H1 (cell line): ENCODE measurements at regions not wholly inside any gene's neighbourhood (a gene's known extent, or its start where the extent isn't known, plus 50 kb on each side); places are given as distances from the start of the nearest gene placed in this dataset.

Experiments used
- CTCF ChIA-PET: fragments of 300-600 bp; sonication (Branson Sonifier 250); formaldehyde crosslinking; loops from one replicate; lab custom pipeline; 2021; ENCODE audit not compliant: partially characterized antibody; lab: Charles Lee
- POLR2A ChIA-PET: fragments of 300-600 bp; sonication (Branson Sonifier 250); formaldehyde crosslinking; loops from one replicate; lab custom pipeline; 2021; ENCODE audit warnings: inconsistent platforms; ENCODE audit not compliant: partially characterized antibody; lab: Charles Lee
- DNase-seq, 2 experiments: peaks; one replicate each; pipeline versions ENCODE4 v3.0.0 to v3.0.0-alpha.2; 2010 to 2022; ENCODE audit warnings: low spot score in 2 of 2, low read depth in 1 of 2, mixed read lengths in 1 of 2
- FAIRE-seq: peaks from 2 replicates; lab custom pipeline; 2011; peaks lifted over from hg19 to GRCh38; lab: Jason Lieb, UNC
- H2AFZ ChIP-seq: 2 replicates; pipeline ENCODE4 v1.8.1; 2012; ENCODE audit warnings: low read length, inconsistent platforms
- H2AK5ac ChIP-seq: 2 replicates; pipeline ENCODE4 v1.6.1; 2013; ENCODE audit warnings: low read depth, low read length
- H2BK120ac ChIP-seq: replicated peaks from 2 replicates; pipeline ENCODE3; 2013; ENCODE audit warnings: low read depth, low read length, inconsistent platforms
- H2BK12ac ChIP-seq: 2 replicates; pipeline ENCODE4 v1.6.1; 2013; ENCODE audit warnings: low read depth, low read length
- H2BK15ac ChIP-seq: 2 replicates; pipeline ENCODE4 v1.6.1; 2013; ENCODE audit warnings: low read length
- H2BK20ac ChIP-seq: 2 replicates; pipeline ENCODE4 v1.6.1; 2013; ENCODE audit warnings: low read length
- H2BK5ac ChIP-seq: 2 replicates; pipeline ENCODE4 v1.6.1; 2013; ENCODE audit warnings: low read depth, low read length
- H3K14ac ChIP-seq: 2 replicates; pipeline ENCODE4 v1.6.1; 2013; ENCODE audit warnings: inconsistent platforms; ENCODE audit not compliant: insufficient read length
- H3K18ac ChIP-seq: 2 replicates; pipeline ENCODE4 v1.6.1; 2013; ENCODE audit warnings: low read length; ENCODE audit errors: extremely low read depth
- H3K23ac ChIP-seq: 2 replicates; pipeline ENCODE4 v1.6.1; 2013; ENCODE audit warnings: inconsistent platforms; ENCODE audit not compliant: insufficient read length
- H3K23me2 ChIP-seq: 2 replicates; pipeline ENCODE4 v1.6.1; 2013; ENCODE audit warnings: low read depth, low read length
- H3K27ac ChIP-seq: 2 replicates; pipeline ENCODE4 v1.6.1; 2011; ENCODE audit warnings: low read depth, low read length, inconsistent platforms
- H3K27me3 ChIP-seq, 4 experiments: replicated peaks in 1 of 4; 1 replicate in 1 of 4; 2 replicates in 3 of 4; pipeline versions ENCODE4 v1.6.1 to v1.8.1; 2011 to 2013; ENCODE audit warnings: low read length in 3 of 4, mild to moderate bottlenecking in 3 of 4, inconsistent platforms in 2 of 4, mixed read lengths in 2 of 4, moderate library complexity in 1 of 4; ENCODE audit not compliant: control insufficient read depth in 3 of 4, insufficient read depth in 3 of 4; ENCODE audit errors: extremely low read depth in 1 of 4
- H3K36me3 ChIP-seq, 4 experiments: 2 replicates each; pipeline versions ENCODE4 v1.6.1 to v1.8.1; 2011 to 2013; ENCODE audit warnings: mild to moderate bottlenecking in 4 of 4, low read length in 3 of 4, moderate library complexity in 2 of 4, control low read depth in 1 of 4, inconsistent platforms in 1 of 4; ENCODE audit not compliant: insufficient read depth in 4 of 4, control insufficient read depth in 2 of 4
- H3K4ac ChIP-seq: replicated peaks from 2 replicates; pipeline ENCODE3; 2013; ENCODE audit warnings: low read length, low read depth, mixed read lengths, inconsistent platforms; ENCODE audit not compliant: insufficient read length
- H3K4me1 ChIP-seq, 4 experiments: replicated peaks in 1 of 4; 1 replicate in 1 of 4; 2 replicates in 3 of 4; pipeline versions ENCODE4 v1.6.1 to v1.8.1; 2011 to 2013; ENCODE audit warnings: low read length in 3 of 4, inconsistent platforms in 2 of 4, mixed read lengths in 1 of 4; ENCODE audit not compliant: insufficient read depth in 4 of 4, control insufficient read depth in 3 of 4
- H3K4me2 ChIP-seq, 2 experiments: 2 replicates each; pipeline versions ENCODE4 v1.6.1 to v1.8.1; 2011 to 2013; ENCODE audit warnings: low read depth in 2 of 2, low read length in 2 of 2, control low read depth in 1 of 2, inconsistent platforms in 1 of 2, mild to moderate bottlenecking in 1 of 2; ENCODE audit not compliant: insufficient read depth in 1 of 2
- H3K4me3 ChIP-seq, 4 experiments: fragments of 200-600, 300-600 bp in 1 of 4; sonication (generic), shearing (Covaris generic), sonication (Bioruptor Twin) in 1 of 4; 2 replicates each; pipeline versions ENCODE4 v1.5.1 to v1.8.1; 2011 to 2016; ENCODE audit warnings: low read length in 4 of 4, low read depth in 3 of 4, control low read depth in 2 of 4, inconsistent platforms in 2 of 4, mild to moderate bottlenecking in 2 of 4, mixed read lengths in 1 of 4, moderate library complexity in 1 of 4; ENCODE audit not compliant: insufficient read depth in 2 of 4; ENCODE audit errors: extremely low read depth in 1 of 4
- H3K56ac ChIP-seq: replicated peaks from 2 replicates; pipeline ENCODE3; 2013; ENCODE audit warnings: low read depth, mild to moderate bottlenecking, mixed read lengths, low read length, inconsistent platforms; ENCODE audit not compliant: insufficient read length
- H3K79me1 ChIP-seq: 2 replicates; pipeline ENCODE4 v1.6.1; 2013; ENCODE audit warnings: low read depth, low read length, control low read depth
- H3K79me2 ChIP-seq, 2 experiments: 2 replicates each; pipeline versions ENCODE4 v1.6.1 to v1.8.1; 2012 to 2013; ENCODE audit warnings: low read length in 2 of 2, mild to moderate bottlenecking in 2 of 2, inconsistent platforms in 1 of 2; ENCODE audit not compliant: insufficient read depth in 2 of 2, control insufficient read depth in 1 of 2
- H3K9ac ChIP-seq, 4 experiments: replicated peaks in 1 of 4; 1 replicate in 1 of 4; 2 replicates in 3 of 4; pipeline versions ENCODE4 v1.6.1 to v1.8.1; 2011 to 2013; ENCODE audit warnings: low read depth in 3 of 4, low read length in 3 of 4, control low read depth in 2 of 4, mild to moderate bottlenecking in 2 of 4, moderate library complexity in 2 of 4, inconsistent platforms in 1 of 4; ENCODE audit errors: extremely low read depth in 1 of 4
- H3K9me3 ChIP-seq, 2 experiments: 2 replicates each; pipeline versions ENCODE4 v1.6.1 to v1.8.1; 2012 to 2013; ENCODE audit warnings: mild to moderate bottlenecking in 2 of 2, moderate library complexity in 2 of 2, control low read depth in 1 of 2, inconsistent platforms in 1 of 2, low read depth in 1 of 2, low read length in 1 of 2, mixed read lengths in 1 of 2; ENCODE audit not compliant: insufficient read depth in 2 of 2
- H4K20me1 ChIP-seq, 2 experiments: replicated peaks in 1 of 2; 2 replicates each; pipeline versions ENCODE3 to v1.8.1; 2011 to 2013; ENCODE audit warnings: inconsistent platforms in 2 of 2, low read length in 2 of 2, mild to moderate bottlenecking in 1 of 2; ENCODE audit not compliant: insufficient read depth in 2 of 2, control insufficient read depth in 1 of 2
- H4K5ac ChIP-seq: 2 replicates; pipeline ENCODE4 v1.6.1; 2013; ENCODE audit warnings: low read length, low read depth, mixed read lengths, inconsistent platforms; ENCODE audit not compliant: insufficient read length
- H4K8ac ChIP-seq: 2 replicates; pipeline ENCODE4 v1.8.0; 2013; ENCODE audit warnings: mild to moderate bottlenecking, moderate library complexity, low read length, inconsistent platforms; ENCODE audit not compliant: insufficient read depth; ENCODE audit errors: extremely low read depth
- H4K91ac ChIP-seq: replicated peaks from 2 replicates; pipeline ENCODE3; 2013; ENCODE audit warnings: low read length, mixed read lengths, inconsistent platforms; ENCODE audit not compliant: insufficient read length
- JUND ChIP-seq: IDR thresholded peaks from 2 replicates; pipeline ENCODE4 v1.6.1; 2011; ENCODE audit warnings: mild to moderate bottlenecking, improper control_type of control experiment, low read length
- TEAD4 ChIP-seq: IDR thresholded peaks from 2 replicates; pipeline ENCODE4 v1.6.1; 2012; ENCODE audit warnings: low read depth, low read length, inconsistent platforms, mixed read lengths
- WGBS, 2 experiments: shearing (Covaris generic) in 1 of 2; methylation state at CpG; one replicate each; pipeline versions ENCODE4 v1.1.6 to v1.1.7; 2013 to 2015; ENCODE audit warnings: low lambda C conversion rate in 2 of 2, mixed read lengths in 2 of 2, inconsistent platforms in 1 of 2, low coverage in 1 of 2, missing lambda C conversion rate in 1 of 2; ENCODE audit not compliant: insufficient replicate concordance in 2 of 2, insufficient coverage in 1 of 2, insufficient read length in 1 of 2; ENCODE audit errors: extremely low coverage in 1 of 2, missing lambda C conversion rate in 1 of 2; 5-methylcytosine and 5-hydroxymethylcytosine counted together

DNA sequence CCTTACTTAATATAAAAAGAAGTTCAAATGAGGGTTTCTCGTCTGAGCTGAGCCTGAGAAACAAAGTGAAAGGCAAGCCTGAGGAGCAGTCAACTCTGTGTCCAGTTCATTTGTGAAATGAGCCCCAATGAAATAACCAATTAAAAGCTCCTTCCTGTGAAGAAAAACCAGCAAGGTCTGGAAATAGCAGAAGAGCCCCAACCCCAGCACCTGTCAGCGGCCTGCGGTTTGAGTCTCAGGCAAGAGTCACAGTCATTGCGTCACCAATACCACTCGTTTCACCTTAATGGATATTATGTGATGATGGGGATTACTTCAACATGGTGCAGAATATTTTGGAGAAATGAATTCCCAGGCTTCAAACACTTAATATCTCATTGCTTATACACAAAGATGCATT lies 211.3 kb upstream of the DPP6 start:
- Histone ChIP-seq H3K4me2 (no peak overlapping the region), H4K5ac (no peak overlapping the region), H2BK120ac (no peak overlapping the region), H3K18ac (no peak overlapping the region), H2BK15ac (no peak overlapping the region), H2BK20ac (no peak overlapping the region), H3K23me2 (no peaks in the 10 kb centered on the region), H3K36me3 (no peaks in the 10 kb centered on the region), H4K91ac (no peak overlapping the region), H3K56ac (no peak overlapping the region), H4K8ac (no peak overlapping the region), H3K27me3 (no peaks in the 10 kb centered on the region), H3K4ac (no peak overlapping the region), H3K23ac (no peak overlapping the region), H3K9me3 (peaks cover 19 to 42% of the 10 kb centered on the region in 2 experiments), H3K79me2 (no peaks in the 10 kb centered on the region), H3K27ac (no peak overlapping the region), H3K4me1 (no peaks in the 10 kb centered on the region), H3K79me1 (no peaks in the 10 kb centered on the region), H2AK5ac (no peak overlapping the region), H2BK12ac (no peak overlapping the region), H3K4me3 (no peak overlapping the region), H3K14ac (no peak overlapping the region), H2AFZ (no peak overlapping the region), H4K20me1 (no peaks in the 10 kb centered on the region), H2BK5ac (no peak overlapping the region), H3K9ac (no peak overlapping the region)
- no peak for DNase-seq
- ChIA-PET POLR2A (no interaction called here), CTCF (interaction anchor here (0.6 kb wide), 1 partner anchor 75 kb away, joined by 3 read pairs; no protein-coding TSS in a partner anchor)
- no peak for FAIRE-seq
- WGBS, 2 experiments = 91% methylated on average over 5 of the region's 5 CpGs; no CpG with 5 or more reads in 1 of the 2 experiments
- TF ChIP-seq TEAD4 (no peak), JUND (no peak)
